ENCODE measurements at regions not wholly inside any gene's neighbourhood (a gene's known extent, or its start where the extent isn't known, plus 50 kb on each side); places are given as distances from the start of the nearest gene placed in this dataset.

- TF ChIP-seq CTCF (IDR thresholded peaks at IDR 0.05): no peak
- TF ChIP-seq POLR2A (IDR thresholded peaks at IDR 0.05): no peak
Observed at GRCh38 chr14:82798276-82798675, 1264.6 kb upstream of the SEL1L start.
